ENCODE measurements at regions not wholly inside any gene's neighbourhood (a gene's known extent, or its start where the extent isn't known, plus 50 kb on each side); places are given as distances from the start of the nearest gene placed in this dataset.

- TF ChIP-seq TAF1 (IDR thresholded peaks at IDR 0.05; ENCODE audit: low read depth, low read length) = no peak
- no peak for TF ChIP-seq POLR2AphosphoS5 (IDR thresholded peaks at IDR 0.05; ENCODE audit: low read depth, low read length)
- no peak for TF ChIP-seq POLR2A (IDR thresholded peaks at IDR 0.05; ENCODE audit: low read depth, low read length)
- TF ChIP-seq SPI1 (IDR thresholded peaks at IDR 0.05; ENCODE audit: low read depth, low read length) = no peak
- no peak for TF ChIP-seq POU2F2 (IDR thresholded peaks at IDR 0.05; ENCODE audit: low read depth, low read length)
- no peak for TF ChIP-seq PAX5 (IDR thresholded peaks at IDR 0.05; ENCODE audit: insufficient read depth, low read length, severe bottlenecking)
These were observed 254.6 kb upstream of the USP15 start for GRCh38 chr12:62005615-62006014.
